ENCODE measurements at regions not wholly inside any gene's neighbourhood (a gene's known extent, or its start where the extent isn't known, plus 50 kb on each side); places are given as distances from the start of the nearest gene placed in this dataset.

DNA sequence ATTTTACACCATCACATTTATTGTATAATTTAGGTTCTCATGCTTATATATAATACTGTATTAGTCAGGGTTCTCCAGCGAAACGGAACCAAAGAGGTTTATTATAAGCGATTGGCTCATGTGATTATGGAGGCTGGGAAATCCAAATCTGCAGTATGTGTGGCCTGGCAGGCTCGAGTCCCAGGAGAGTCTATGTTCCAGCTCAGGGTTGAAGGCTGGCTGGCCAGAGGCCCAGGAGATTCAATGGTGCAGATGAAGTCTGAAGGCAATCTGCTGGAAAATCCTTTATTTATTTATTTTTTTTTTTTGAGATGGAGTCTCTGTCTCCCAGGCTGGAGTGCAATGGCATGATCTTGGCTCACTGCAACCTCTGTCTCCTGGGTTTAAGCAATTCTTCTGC lies 63.0 kb upstream of the WDFY3 start:
- no peak for TF ChIP-seq CTCF (IDR thresholded peaks at IDR 0.05)
- no peak for TF ChIP-seq ZFX (IDR thresholded peaks at IDR 0.05; ENCODE audit: borderline replicate concordance)

Data from 22Rv1 (cell line).